ENCODE measurements at regions not wholly inside any gene's neighbourhood (a gene's known extent, or its start where the extent isn't known, plus 50 kb on each side); places are given as distances from the start of the nearest gene placed in this dataset.

- H2AFZ ChIP-seq (ENCODE audit: low read length) = no peak overlapping the region
- H3K36me3 ChIP-seq (ENCODE audit: insufficient read depth, low read length) = no peaks in the 10 kb centered on the region
- no peak overlapping the region for H3K4me3 ChIP-seq (ENCODE audit: low read length)
- H3K4me1 ChIP-seq (ENCODE audit: low read length) = no peaks in the 10 kb centered on the region
- H3K4me2 ChIP-seq (ENCODE audit: low read depth, low read length, poor library complexity, severe bottlenecking) = no peak overlapping the region
- no peaks in the 10 kb centered on the region for H3K27me3 ChIP-seq (ENCODE audit: low read length)
- H3K9ac ChIP-seq (ENCODE audit: low read length) = no peak overlapping the region
- peaks cover 28% of the 10 kb centered on the region for H3K9me3 ChIP-seq (ENCODE audit: low read length)
- no peak overlapping the region for H3K27ac ChIP-seq (ENCODE audit: low read length)
- DNase-seq = no peak
- no peaks in the 10 kb centered on the region for H4K20me1 ChIP-seq (ENCODE audit: insufficient read depth, low read depth, low read length)
- H3K79me2 ChIP-seq (ENCODE audit: low read length) = no peaks in the 10 kb centered on the region
- no peaks in the 10 kb centered on the region for H3K9me2 ChIP-seq (replicated peaks; ENCODE audit: insufficient read depth, low read length)
These were observed 50.2 kb upstream of the GMNC start for GRCh38 chr3:190912736-190913135.

Measured in Karpas-422 (cell line).